Stimulated activated naive CD4-positive, alpha-beta T cell treated with Interleukin-2 at 50 U/mL for 16 hours (primary cell): ENCODE measurements at regions not wholly inside any gene's neighbourhood (a gene's known extent, or its start where the extent isn't known, plus 50 kb on each side); places are given as distances from the start of the nearest gene placed in this dataset.
"Not testable (repeated sequence)": the region's sequence is repeated elsewhere in the genome, so short reads cannot be mapped to it uniquely, and the experiment has no call there.

Experiments
- DNase-seq: peaks from one replicate; lab custom pipeline; 2025; lab: John Stamatoyannopoulos, UW

- no peak for DNase-seq
Measured at GRCh38 chr14:61602003-61602732, 93.1 kb upstream of the HIF1A start.

GRCh38 chr14:61602733-61603077 is 92.6 kb upstream of the HIF1A start:
- DNase-seq, result no peak

GRCh38 chr14:61603736-61604135 is 91.6 kb upstream of the HIF1A start:
- DNase-seq, result no peak

GRCh38 chr14:61607570-61608244 is 87.6 kb upstream of the HIF1A start:
- no peak for DNase-seq

- DNase-seq, result no peak
Measured at GRCh38 chr14:61608245-61609165, 86.8 kb upstream of the HIF1A start.

GRCh38 chr14:61609191-61609843 is 86.0 kb upstream of the HIF1A start:
- no peak for DNase-seq

GRCh38 chr14:61609884-61610283 is 85.4 kb upstream of the HIF1A start:
- no peak for DNase-seq

- DNase-seq, result no peak
Measured at GRCh38 chr14:61610900-61611299, 84.4 kb upstream of the HIF1A start.

GRCh38 chr14:61611880-61612630 is 83.3 kb upstream of the HIF1A start:
- DNase-seq, result no peak

- DNase-seq, result not testable (repeated sequence)
Measured at GRCh38 chr14:61613006-61613405, 82.3 kb upstream of the HIF1A start.

GRCh38 chr14:61614693-61615092 is 80.6 kb upstream of the HIF1A start:
- no peak for DNase-seq

- DNase-seq, result no peak
Measured at GRCh38 chr14:61615743-61616523, 79.4 kb upstream of the HIF1A start.

GRCh38 chr14:61616524-61617185 is 78.7 kb upstream of the HIF1A start:
- DNase-seq, result no peak

GRCh38 chr14:61618448-61618847 is 76.9 kb upstream of the HIF1A start:
- no peak for DNase-seq

- DNase-seq, result no peak
Measured at GRCh38 chr14:61619494-61619893, 75.8 kb upstream of the HIF1A start.

- DNase-seq, result peak; percentile 41
Measured at GRCh38 chr14:61620130-61620946, 75.0 kb upstream of the HIF1A start.

- DNase-seq, result no peak
Measured at GRCh38 chr14:61621444-61621843, 73.9 kb upstream of the HIF1A start.

GRCh38 chr14:61622051-61622450 is 73.3 kb upstream of the HIF1A start:
- DNase-seq, result no peak

- no peak for DNase-seq
Measured at GRCh38 chr14:61623927-61624326, 71.4 kb upstream of the HIF1A start.
